Mesothelial cell of epicardium (in vitro differentiated cells): ENCODE measurements at regions not wholly inside any gene's neighbourhood (a gene's known extent, or its start where the extent isn't known, plus 50 kb on each side); places are given as distances from the start of the nearest gene placed in this dataset.

ENCODE experiments used
- DNase-seq, 2 experiments: peaks; one replicate each; pipeline ENCODE4 v3.0.0; 2021; ENCODE audit warnings: low spot score in 2 of 2; ENCODE audit not compliant: unreplicated experiment in 2 of 2
- H3K27ac Mint-ChIP-seq: 2 replicates; pipeline ENCODE4 v1.8.0; 2021; ENCODE audit warnings: mixed read lengths
- H3K27me3 Mint-ChIP-seq: 2 replicates; pipeline ENCODE4 v1.8.0; 2021; ENCODE audit warnings: low read depth, mixed read lengths
- H3K36me3 Mint-ChIP-seq: 2 replicates; pipeline ENCODE4 v1.8.0; 2021; ENCODE audit warnings: mixed read lengths
- H3K4me1 Mint-ChIP-seq: 2 replicates; pipeline ENCODE4 v1.8.0; 2021; ENCODE audit warnings: mixed read lengths
- H3K4me3 Mint-ChIP-seq: 2 replicates; pipeline ENCODE4 v1.8.0; 2021; ENCODE audit warnings: mild to moderate bottlenecking, moderate library complexity, mixed read lengths
- H3K9me3 Mint-ChIP-seq: 2 replicates; pipeline ENCODE4 v1.8.0; 2021; ENCODE audit warnings: mixed read lengths
- TF ChIP-seq, protein P1 (sequence below): fragments of 200-600 bp; sonication (generic); IDR thresholded peaks from one replicate; pipeline ENCODE4 v1.5.0; 2021; ENCODE audit warnings: antibody characterized with exemption; ENCODE audit not compliant: unreplicated experiment

DNA sequence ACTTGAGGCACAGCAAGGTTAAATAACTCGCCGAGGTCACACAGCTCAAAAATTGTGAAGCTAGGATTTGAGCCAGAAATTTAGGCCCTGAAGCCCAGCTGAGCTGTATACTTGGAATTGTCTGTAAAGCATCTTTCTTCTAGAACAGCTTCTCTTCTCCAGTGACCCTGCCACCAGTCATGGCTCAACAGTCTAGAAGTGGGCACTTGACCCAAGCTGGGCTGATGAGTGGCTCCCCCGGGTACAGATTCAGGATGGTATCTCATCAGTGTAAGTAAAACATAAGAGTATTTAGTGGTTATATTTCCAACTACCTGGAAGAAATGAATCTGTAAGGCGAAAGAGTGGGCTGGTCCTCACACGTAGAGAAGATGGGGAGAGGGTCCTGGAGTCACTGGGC lies 243.9 kb upstream of the GPR26 start:
- Mint-ChIP-seq H3K36me3 (no peaks in the 10 kb centered on the region), H3K9me3 (no peaks in the 10 kb centered on the region), H3K27ac (no peak overlapping the region), H3K27me3 (peaks cover 100% of the 10 kb centered on the region), H3K4me1 (no peaks in the 10 kb centered on the region), H3K4me3 (no peak overlapping the region)
- no peak for DNase-seq
- TF ChIP-seq, protein P1, sequence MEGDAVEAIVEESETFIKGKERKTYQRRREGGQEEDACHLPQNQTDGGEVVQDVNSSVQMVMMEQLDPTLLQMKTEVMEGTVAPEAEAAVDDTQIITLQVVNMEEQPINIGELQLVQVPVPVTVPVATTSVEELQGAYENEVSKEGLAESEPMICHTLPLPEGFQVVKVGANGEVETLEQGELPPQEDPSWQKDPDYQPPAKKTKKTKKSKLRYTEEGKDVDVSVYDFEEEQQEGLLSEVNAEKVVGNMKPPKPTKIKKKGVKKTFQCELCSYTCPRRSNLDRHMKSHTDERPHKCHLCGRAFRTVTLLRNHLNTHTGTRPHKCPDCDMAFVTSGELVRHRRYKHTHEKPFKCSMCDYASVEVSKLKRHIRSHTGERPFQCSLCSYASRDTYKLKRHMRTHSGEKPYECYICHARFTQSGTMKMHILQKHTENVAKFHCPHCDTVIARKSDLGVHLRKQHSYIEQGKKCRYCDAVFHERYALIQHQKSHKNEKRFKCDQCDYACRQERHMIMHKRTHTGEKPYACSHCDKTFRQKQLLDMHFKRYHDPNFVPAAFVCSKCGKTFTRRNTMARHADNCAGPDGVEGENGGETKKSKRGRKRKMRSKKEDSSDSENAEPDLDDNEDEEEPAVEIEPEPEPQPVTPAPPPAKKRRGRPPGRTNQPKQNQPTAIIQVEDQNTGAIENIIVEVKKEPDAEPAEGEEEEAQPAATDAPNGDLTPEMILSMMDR = no peak

- Mint-ChIP-seq H3K4me1 (peaks cover 5% of the 10 kb centered on the region), H3K4me3 (no peak overlapping the region), H3K27me3 (peaks cover 100% of the 10 kb centered on the region), H3K9me3 (no peaks in the 10 kb centered on the region), H3K27ac (no peak overlapping the region), H3K36me3 (no peaks in the 10 kb centered on the region)
- TF ChIP-seq, protein P1 = no peak
- DNase-seq = no peak
These were observed 241.6 kb upstream of the GPR26 start for GRCh38 chr10:123424537-123424936.

- TF ChIP-seq, protein P1 = no peak
- no peaks in the 10 kb centered on the region for H3K36me3 Mint-ChIP-seq
- H3K4me1 Mint-ChIP-seq = peaks cover 11% of the 10 kb centered on the region
- no peaks in the 10 kb centered on the region for H3K9me3 Mint-ChIP-seq
- H3K27me3 Mint-ChIP-seq = peaks cover 99% of the 10 kb centered on the region
- DNase-seq = no peak
- H3K27ac Mint-ChIP-seq = no peak overlapping the region
- H3K4me3 Mint-ChIP-seq = no peak overlapping the region
These were observed 240.5 kb upstream of the GPR26 start for GRCh38 chr10:123425680-123426079.

DNA sequence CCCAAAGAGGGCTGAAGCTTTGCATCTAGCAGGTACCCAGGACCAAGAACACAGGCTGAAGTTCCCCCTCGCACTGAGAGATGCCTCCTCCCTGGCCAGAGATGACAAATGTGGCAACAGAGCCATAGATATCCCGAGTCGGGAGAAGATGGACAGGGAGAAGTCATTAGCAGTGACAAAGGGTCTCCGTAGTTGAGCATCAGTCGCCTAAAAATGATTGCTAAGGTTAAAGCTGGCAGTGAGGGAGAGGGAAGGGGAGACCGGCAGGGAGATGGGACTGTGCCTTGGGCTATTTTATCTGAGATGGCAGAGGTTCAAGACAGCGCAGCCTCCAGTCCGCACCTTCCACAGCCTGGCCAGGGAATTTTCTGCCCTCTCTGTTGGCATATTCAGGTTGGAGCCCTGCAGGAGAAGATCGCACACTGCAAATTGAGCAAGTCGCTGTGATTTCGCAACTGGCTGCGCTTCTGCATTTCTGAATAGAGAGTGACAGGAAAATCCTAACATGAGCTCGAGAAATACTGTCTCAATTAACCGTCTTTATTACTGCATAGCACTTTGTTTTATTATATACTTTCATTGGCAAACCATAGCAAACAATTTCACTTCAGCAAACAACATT lies 238.9 kb upstream of the GPR26 start:
- DNase-seq = no peak
- Mint-ChIP-seq H3K36me3 (no peaks in the 10 kb centered on the region), H3K4me1 (peaks cover 11% of the 10 kb centered on the region), H3K27me3 (peaks cover 97% of the 10 kb centered on the region), H3K27ac (no peak overlapping the region), H3K4me3 (no peak overlapping the region), H3K9me3 (no peaks in the 10 kb centered on the region)
- TF ChIP-seq, protein P1 = no peak

GRCh38 chr10:123428391-123428790 lies 237.8 kb upstream of the GPR26 start:
- no peaks in the 10 kb centered on the region for H3K9me3 Mint-ChIP-seq
- H3K4me1 Mint-ChIP-seq = peaks cover 11% of the 10 kb centered on the region
- TF ChIP-seq, protein P1 = no peak
- H3K27me3 Mint-ChIP-seq = peaks cover 97% of the 10 kb centered on the region
- DNase-seq = no peak
- no peaks in the 10 kb centered on the region for H3K36me3 Mint-ChIP-seq
- H3K4me3 Mint-ChIP-seq = no peak overlapping the region
- H3K27ac Mint-ChIP-seq = no peak overlapping the region
